PC-3 (cell line): ENCODE measurements at regions not wholly inside any gene's neighbourhood (a gene's known extent, or its start where the extent isn't known, plus 50 kb on each side); places are given as distances from the start of the nearest gene placed in this dataset.

ENCODE experiments used
- EZH2 ChIP-seq: fragments of 300-600 bp; sonication (generic); IDR thresholded peaks from one replicate; pipeline ENCODE4 v1.6.1; 2017; ENCODE audit warnings: antibody characterized with exemption, mild to moderate bottlenecking, low read length; ENCODE audit not compliant: unreplicated experiment
- EZH2phosphoT487 ChIP-seq: fragments of 300-600 bp; sonication (generic); IDR thresholded peaks from 2 replicates; pipeline ENCODE4 v1.6.1; 2018; ENCODE audit warnings: mild to moderate bottlenecking, antibody characterized with exemption, low read length, borderline replicate concordance
- TF ChIP-seq, protein P1 (sequence below): fragments of 300-600 bp; sonication (generic); conservative IDR thresholded peaks from 2 replicates; pipeline ENCODE4 v1.5.1; 2017; ENCODE audit warnings: antibody characterized with exemption, low read depth, mild to moderate bottlenecking, low read length

DNA sequence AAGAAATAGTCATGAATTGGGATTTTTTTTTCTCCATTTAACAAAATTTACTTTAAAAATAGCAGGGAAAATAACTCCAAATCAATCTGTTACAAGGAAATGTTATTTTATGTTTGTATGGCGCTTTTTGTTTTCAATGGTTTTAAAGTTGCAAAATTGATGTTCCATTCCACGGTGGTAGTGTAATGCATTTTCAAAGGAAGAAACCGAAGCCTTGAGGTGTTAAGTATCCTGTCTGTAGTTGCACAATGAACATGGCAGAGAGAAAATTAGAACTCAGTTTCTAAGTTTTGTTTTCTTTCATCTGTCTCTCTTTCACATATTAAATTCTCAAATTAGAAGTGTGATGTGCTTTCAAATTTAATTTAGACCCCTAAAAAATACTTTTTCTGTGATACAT, 841.8 kb downstream of the USP25 start:
- TF ChIP-seq, protein P1, sequence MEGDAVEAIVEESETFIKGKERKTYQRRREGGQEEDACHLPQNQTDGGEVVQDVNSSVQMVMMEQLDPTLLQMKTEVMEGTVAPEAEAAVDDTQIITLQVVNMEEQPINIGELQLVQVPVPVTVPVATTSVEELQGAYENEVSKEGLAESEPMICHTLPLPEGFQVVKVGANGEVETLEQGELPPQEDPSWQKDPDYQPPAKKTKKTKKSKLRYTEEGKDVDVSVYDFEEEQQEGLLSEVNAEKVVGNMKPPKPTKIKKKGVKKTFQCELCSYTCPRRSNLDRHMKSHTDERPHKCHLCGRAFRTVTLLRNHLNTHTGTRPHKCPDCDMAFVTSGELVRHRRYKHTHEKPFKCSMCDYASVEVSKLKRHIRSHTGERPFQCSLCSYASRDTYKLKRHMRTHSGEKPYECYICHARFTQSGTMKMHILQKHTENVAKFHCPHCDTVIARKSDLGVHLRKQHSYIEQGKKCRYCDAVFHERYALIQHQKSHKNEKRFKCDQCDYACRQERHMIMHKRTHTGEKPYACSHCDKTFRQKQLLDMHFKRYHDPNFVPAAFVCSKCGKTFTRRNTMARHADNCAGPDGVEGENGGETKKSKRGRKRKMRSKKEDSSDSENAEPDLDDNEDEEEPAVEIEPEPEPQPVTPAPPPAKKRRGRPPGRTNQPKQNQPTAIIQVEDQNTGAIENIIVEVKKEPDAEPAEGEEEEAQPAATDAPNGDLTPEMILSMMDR: no peak
- no peak for TF ChIP-seq EZH2phosphoT487
- TF ChIP-seq EZH2: no peak
